H9 (cell line): ENCODE measurements at regions not wholly inside any gene's neighbourhood (a gene's known extent, or its start where the extent isn't known, plus 50 kb on each side); places are given as distances from the start of the nearest gene placed in this dataset.

Source experiments
- DNase-seq: peaks from one replicate; pipeline ENCODE4 v3.0.0-alpha.2; 2017
- H2AFZ ChIP-seq: one replicate; pipeline ENCODE4 v1.6.1; 2013; ENCODE audit warnings: mild to moderate bottlenecking, low read length, control low read depth, moderate library complexity
- H2AK5ac ChIP-seq: 2 replicates; pipeline ENCODE4 v1.6.1; 2013; ENCODE audit warnings: low read length, control low read depth, mixed read lengths; ENCODE audit not compliant: insufficient read length
- H2BK120ac ChIP-seq: one replicate; pipeline ENCODE4 v1.6.1; 2013; ENCODE audit warnings: low read depth, mild to moderate bottlenecking, low read length, control low read depth, inconsistent platforms; ENCODE audit not compliant: poor library complexity, severe bottlenecking
- H2BK12ac ChIP-seq: 2 replicates; pipeline ENCODE4 v1.6.1; 2013; ENCODE audit warnings: low read length, control low read depth, mixed read lengths, low read depth; ENCODE audit not compliant: insufficient read length
- H2BK15ac ChIP-seq: 2 replicates; pipeline ENCODE4 v1.6.1; 2013; ENCODE audit warnings: low read depth, low read length, control low read depth
- H2BK20ac ChIP-seq: one replicate; pipeline ENCODE4 v1.6.1; 2013; ENCODE audit warnings: low read depth, mild to moderate bottlenecking, low read length, control low read depth, inconsistent platforms; ENCODE audit not compliant: poor library complexity, severe bottlenecking
- H2BK5ac ChIP-seq: 2 replicates; pipeline ENCODE4 v1.6.1; 2013; ENCODE audit warnings: low read length, control low read depth, mixed read lengths; ENCODE audit not compliant: insufficient read length
- H3K14ac ChIP-seq: 2 replicates; pipeline ENCODE4 v1.6.1; 2013; ENCODE audit warnings: low read length, control low read depth; ENCODE audit not compliant: insufficient read depth
- H3K18ac ChIP-seq: 2 replicates; pipeline ENCODE4 v1.6.1; 2013; ENCODE audit warnings: low read depth, mild to moderate bottlenecking, mixed read lengths, low read length, control low read depth; ENCODE audit not compliant: insufficient read length
- H3K23ac ChIP-seq: 2 replicates; pipeline ENCODE4 v1.6.1; 2013; ENCODE audit warnings: low read length, control low read depth, mixed read lengths, low read depth; ENCODE audit not compliant: insufficient read length
- H3K23me2 ChIP-seq: 2 replicates; pipeline ENCODE4 v1.6.1; 2013; ENCODE audit warnings: low read depth, mild to moderate bottlenecking, mixed read lengths, low read length, control low read depth; ENCODE audit not compliant: insufficient read length, poor library complexity, severe bottlenecking
- H3K27ac ChIP-seq: 2 replicates; pipeline ENCODE4 v1.5.1; 2013; ENCODE audit warnings: low read length, control low read depth, mixed read lengths, low read depth; ENCODE audit not compliant: insufficient read length
- H3K27me3 ChIP-seq: 2 replicates; pipeline ENCODE4 v1.6.1; 2013; ENCODE audit warnings: low read length, control low read depth, inconsistent platforms; ENCODE audit not compliant: insufficient read depth
- H3K4ac ChIP-seq: 2 replicates; pipeline ENCODE4 v1.6.1; 2013; ENCODE audit warnings: low read depth, mild to moderate bottlenecking, control low read depth, inconsistent platforms, low read length, moderate library complexity
- H3K4me1 ChIP-seq: 2 replicates; pipeline ENCODE4 v1.6.1; 2013; ENCODE audit warnings: low read length, control low read depth, inconsistent platforms; ENCODE audit not compliant: insufficient read depth
- H3K4me2 ChIP-seq: 2 replicates; pipeline ENCODE4 v1.6.1; 2013; ENCODE audit warnings: low read length, control low read depth, mixed read lengths; ENCODE audit not compliant: insufficient read length, insufficient read depth
- H3K56ac ChIP-seq: 2 replicates; pipeline ENCODE4 v1.6.1; 2013; ENCODE audit warnings: low read depth, mild to moderate bottlenecking, mixed read lengths, low read length, control low read depth; ENCODE audit not compliant: insufficient read length
- H3K79me1 ChIP-seq: 2 replicates; pipeline ENCODE4 v1.6.1; 2013; ENCODE audit warnings: low read depth, mild to moderate bottlenecking, moderate library complexity, low read length, control low read depth, inconsistent platforms; ENCODE audit not compliant: insufficient read depth, poor library complexity, severe bottlenecking
- H3K79me2 ChIP-seq: 2 replicates; pipeline ENCODE4 v1.6.1; 2013; ENCODE audit warnings: low read length, control low read depth, inconsistent platforms; ENCODE audit not compliant: insufficient read depth
- H3K9ac ChIP-seq: 2 replicates; pipeline ENCODE4 v1.6.1; 2013; ENCODE audit warnings: low read length, control low read depth, mixed read lengths; ENCODE audit not compliant: insufficient read length; ENCODE audit errors: extremely low read depth
- H3K9me3 ChIP-seq: one replicate; pipeline ENCODE4 v1.6.1; 2013; ENCODE audit warnings: low read depth, low read length, inconsistent platforms; ENCODE audit not compliant: control insufficient read depth
- H3T11ph ChIP-seq: one replicate; pipeline ENCODE4 v1.6.1; 2013; ENCODE audit warnings: mild to moderate bottlenecking, low read length, control low read depth, inconsistent platforms
- H4K20me1 ChIP-seq: one replicate; pipeline ENCODE4 v1.6.1; 2013; ENCODE audit not compliant: control insufficient read depth, insufficient read length, insufficient read depth
- H4K5ac ChIP-seq: 2 replicates; pipeline ENCODE4 v1.6.1; 2013; ENCODE audit warnings: low read depth, mild to moderate bottlenecking, mixed read lengths, low read length, control low read depth; ENCODE audit not compliant: insufficient read length
- H4K8ac ChIP-seq: replicated peaks from 2 replicates; pipeline ENCODE4 v1.6.1; 2013; ENCODE audit warnings: low read length, control low read depth, mixed read lengths, low read depth; ENCODE audit not compliant: insufficient read length
- H4K91ac ChIP-seq: 2 replicates; pipeline ENCODE4 v1.6.1; 2013; ENCODE audit warnings: low read depth, mild to moderate bottlenecking, moderate library complexity, mixed read lengths, low read length, control low read depth; ENCODE audit not compliant: insufficient read length
- H3K27ac Mint-ChIP-seq, 3 experiments: 2 replicates in 2 of 3; 3 replicates in 1 of 3; pipeline ENCODE4 v1.8.0; 2020 to 2021; ENCODE audit warnings: mixed read lengths in 3 of 3, mild to moderate bottlenecking in 1 of 3, moderate library complexity in 1 of 3
- H3K27me3 Mint-ChIP-seq: 2 replicates; pipeline ENCODE4 v1.8.0; 2021; ENCODE audit warnings: low read depth, mild to moderate bottlenecking, moderate library complexity, mixed read lengths
- H3K36me3 Mint-ChIP-seq, 3 experiments: 2 replicates in 2 of 3; 3 replicates in 1 of 3; pipeline ENCODE4 v1.8.0; 2020 to 2021; ENCODE audit warnings: low read depth in 3 of 3, mixed read lengths in 3 of 3; ENCODE audit not compliant: insufficient read depth in 1 of 3
- H3K4me1 Mint-ChIP-seq, 2 experiments: 2 replicates each; pipeline ENCODE4 v1.8.0; 2020; ENCODE audit warnings: mixed read lengths in 2 of 2
- H3K4me3 Mint-ChIP-seq, 2 experiments: 2 replicates in 1 of 2; 3 replicates in 1 of 2; pipeline ENCODE4 v1.8.0; 2020 to 2021; ENCODE audit warnings: mild to moderate bottlenecking in 2 of 2, mixed read lengths in 2 of 2, moderate library complexity in 1 of 2
- H3K9me3 Mint-ChIP-seq, 2 experiments: 2 replicates in 1 of 2; 3 replicates in 1 of 2; pipeline ENCODE4 v1.8.0; 2020; ENCODE audit warnings: mild to moderate bottlenecking in 2 of 2, mixed read lengths in 2 of 2, moderate library complexity in 1 of 2
- WGBS: extraction: QIAGEN DNeasy Blood & Tissue Kit; methylation state at CpG from one replicate; pipeline ENCODE4 v1.1.7; 2013; ENCODE audit warnings: missing lambda C conversion rate, low lambda C conversion rate, mixed read lengths; ENCODE audit not compliant: insufficient read length; ENCODE audit errors: extremely low coverage; 5-methylcytosine and 5-hydroxymethylcytosine counted together
- TF ChIP-seq, protein P1 (sequence below): fragments of 200-600 bp; sonication (generic); conservative IDR thresholded peaks from 3 replicates; pipeline ENCODE4 v1.8.0; 2021; ENCODE audit warnings: antibody characterized with exemption, mild to moderate bottlenecking

DNA sequence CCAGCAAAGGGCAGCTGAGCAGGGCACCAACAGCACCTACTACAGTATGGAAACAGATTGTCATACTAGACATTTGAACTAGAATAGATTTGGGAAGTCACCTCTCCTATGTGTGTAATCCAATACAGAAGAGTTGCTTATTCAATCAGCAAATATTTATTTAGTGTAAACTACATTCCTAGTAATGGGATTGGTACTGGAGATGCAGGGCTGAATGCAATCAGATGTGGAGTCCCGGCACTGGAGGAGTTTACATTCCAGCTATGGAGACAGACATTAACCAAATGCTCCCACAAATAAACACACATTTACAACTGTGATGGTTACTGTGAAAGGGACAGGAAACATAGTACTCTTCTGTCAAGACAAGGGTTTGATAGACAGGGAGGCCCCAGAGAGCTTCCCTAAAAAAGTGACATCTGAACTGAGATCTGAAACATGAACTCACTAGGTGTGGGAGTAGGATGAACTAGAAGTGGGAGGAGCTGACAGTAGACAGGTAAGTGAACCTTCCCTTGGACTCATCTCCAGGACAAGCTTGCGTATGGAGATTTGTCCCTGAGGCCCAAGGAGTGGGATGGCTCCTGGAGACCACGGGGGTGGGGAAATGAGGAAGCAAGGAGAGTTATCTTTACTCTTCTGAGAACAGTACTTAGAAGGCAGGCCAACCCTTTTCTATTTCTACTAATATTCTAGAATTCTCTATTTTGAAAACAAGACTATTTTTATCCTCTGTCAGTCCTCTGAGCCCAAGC lies 420.5 kb downstream of the MAFB start:
- H2BK120ac ChIP-seq: no peak overlapping the region
- no peak overlapping the region for H2BK12ac ChIP-seq
- H3K9ac ChIP-seq: no peak overlapping the region
- no peaks in the 10 kb centered on the region for H4K20me1 ChIP-seq
- DNase-seq: peak; percentile 75
- H3K27ac ChIP-seq: peak overlapping the region; percentile 42
- H2AK5ac ChIP-seq: no peak overlapping the region
- Mint-ChIP-seq H3K4me3 (peak overlapping the region; percentile 87 to 98), H3K9me3 (peaks cover 4 to 9% of the 10 kb centered on the region in 2 experiments; a peak in 3 of 5 replicates), H3K36me3 (peaks cover 11 to 40% (median 36%) of the 10 kb centered on the region in 3 experiments), H3K4me1 (peaks cover 64 to 66% of the 10 kb centered on the region in 2 experiments), H3K27ac (peak overlapping the region; percentile 85 to 97 (median 93)), H3K27me3 (no peaks in the 10 kb centered on the region)
- H4K8ac ChIP-seq: no peak overlapping the region
- H3K79me2 ChIP-seq: peaks cover 10% of the 10 kb centered on the region; the same call in 1 of the 2 replicates
- no CpG with 5 or more reads among the region's 3 CpGs for WGBS
- H2BK20ac ChIP-seq: no peak overlapping the region
- H2BK5ac ChIP-seq: peak overlapping the region; percentile 6
- no peak overlapping the region for H4K5ac ChIP-seq
- H3K18ac ChIP-seq: no peak overlapping the region
- H3K4me1 ChIP-seq: peaks cover 9% of the 10 kb centered on the region; the same call in 1 of the 2 replicates
- no peak overlapping the region for H3K23ac ChIP-seq
- H3T11ph ChIP-seq: no peak overlapping the region
- H3K56ac ChIP-seq: no peak overlapping the region
- no peak overlapping the region for H2BK15ac ChIP-seq
- H3K23me2 ChIP-seq: no peaks in the 10 kb centered on the region
- H4K91ac ChIP-seq: no peak overlapping the region
- no peaks in the 10 kb centered on the region for H3K79me1 ChIP-seq
- H3K27me3 ChIP-seq: no peaks in the 10 kb centered on the region
- no peaks in the 10 kb centered on the region for H3K9me3 ChIP-seq
- no peak overlapping the region for H2AFZ ChIP-seq
- no peak overlapping the region for H3K14ac ChIP-seq
- H3K4ac ChIP-seq: no peak overlapping the region
- TF ChIP-seq, protein P1, sequence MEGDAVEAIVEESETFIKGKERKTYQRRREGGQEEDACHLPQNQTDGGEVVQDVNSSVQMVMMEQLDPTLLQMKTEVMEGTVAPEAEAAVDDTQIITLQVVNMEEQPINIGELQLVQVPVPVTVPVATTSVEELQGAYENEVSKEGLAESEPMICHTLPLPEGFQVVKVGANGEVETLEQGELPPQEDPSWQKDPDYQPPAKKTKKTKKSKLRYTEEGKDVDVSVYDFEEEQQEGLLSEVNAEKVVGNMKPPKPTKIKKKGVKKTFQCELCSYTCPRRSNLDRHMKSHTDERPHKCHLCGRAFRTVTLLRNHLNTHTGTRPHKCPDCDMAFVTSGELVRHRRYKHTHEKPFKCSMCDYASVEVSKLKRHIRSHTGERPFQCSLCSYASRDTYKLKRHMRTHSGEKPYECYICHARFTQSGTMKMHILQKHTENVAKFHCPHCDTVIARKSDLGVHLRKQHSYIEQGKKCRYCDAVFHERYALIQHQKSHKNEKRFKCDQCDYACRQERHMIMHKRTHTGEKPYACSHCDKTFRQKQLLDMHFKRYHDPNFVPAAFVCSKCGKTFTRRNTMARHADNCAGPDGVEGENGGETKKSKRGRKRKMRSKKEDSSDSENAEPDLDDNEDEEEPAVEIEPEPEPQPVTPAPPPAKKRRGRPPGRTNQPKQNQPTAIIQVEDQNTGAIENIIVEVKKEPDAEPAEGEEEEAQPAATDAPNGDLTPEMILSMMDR: no peak
- peak overlapping the region; percentile 57 for H3K4me2 ChIP-seq
